GM18499 (cell line): ENCODE measurements at regions not wholly inside any gene's neighbourhood (a gene's known extent, or its start where the extent isn't known, plus 50 kb on each side); places are given as distances from the start of the nearest gene placed in this dataset.
A peak's percentile ranks its signal among the peaks of the same experiment; 100 is the strongest.
"Not testable (repeated sequence)": the region's sequence is repeated elsewhere in the genome, so short reads cannot be mapped to it uniquely, and the experiment has no call there.

Experiments
- ATAC-seq: cut with Tn5 transposase; IDR thresholded peaks from one replicate; pipeline ENCODE4 v1.9.1; 2021; ENCODE audit warnings: moderate number of reproducible peaks; ENCODE audit not compliant: insufficient read depth, unreplicated experiment

DNA sequence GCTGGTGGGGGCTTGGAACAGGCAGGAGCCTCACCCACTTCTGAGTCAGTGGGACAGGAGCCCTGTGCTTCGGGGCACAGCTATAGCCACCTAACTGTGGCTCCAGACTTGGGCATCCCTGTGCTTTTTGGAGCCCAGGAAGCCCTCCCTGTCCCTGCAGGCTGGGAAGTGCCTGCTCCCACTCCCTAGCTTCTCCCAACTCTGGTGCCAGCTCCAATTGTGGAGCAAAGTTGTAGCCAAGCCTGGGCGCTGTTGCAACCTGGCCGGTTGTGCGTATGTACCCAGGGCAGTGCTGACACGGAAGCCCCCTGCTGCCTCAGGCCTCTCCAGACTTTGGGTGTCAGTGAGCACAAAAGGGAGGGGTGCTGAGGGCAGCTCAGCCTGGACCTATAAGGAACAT is 601.7 kb upstream of the GJE1 start:
- no peak for ATAC-seq

- no peak for ATAC-seq
These were observed 604.1 kb upstream of the GJE1 start for GRCh38 chr6:141528596-141528995.

DNA sequence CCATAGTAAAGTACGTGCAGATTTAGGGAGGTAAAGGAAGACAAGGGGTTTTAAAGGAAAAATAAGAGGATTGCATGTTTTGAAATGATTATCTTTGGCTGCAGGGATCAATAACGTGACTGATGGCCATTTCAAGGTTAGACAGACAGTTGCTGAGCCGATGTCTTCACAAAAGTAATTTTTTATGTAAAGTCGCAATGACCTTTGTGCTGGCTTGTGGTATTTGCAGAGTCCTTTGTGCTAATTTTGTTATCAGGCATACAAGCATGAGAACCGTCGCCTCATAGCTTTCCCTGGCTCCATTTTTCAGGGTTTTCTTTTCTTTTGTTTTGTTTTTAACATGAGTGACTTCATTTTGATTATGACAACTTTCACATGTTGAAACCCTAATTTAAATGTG is 605.7 kb upstream of the GJE1 start:
- ATAC-seq: no peak

GRCh38 chr6:141521440-141521839 is 611.3 kb upstream of the GJE1 start:
- no peak for ATAC-seq

- ATAC-seq: no peak
These were observed 618.9 kb upstream of the GJE1 start for GRCh38 chr6:141513830-141514229.

DNA sequence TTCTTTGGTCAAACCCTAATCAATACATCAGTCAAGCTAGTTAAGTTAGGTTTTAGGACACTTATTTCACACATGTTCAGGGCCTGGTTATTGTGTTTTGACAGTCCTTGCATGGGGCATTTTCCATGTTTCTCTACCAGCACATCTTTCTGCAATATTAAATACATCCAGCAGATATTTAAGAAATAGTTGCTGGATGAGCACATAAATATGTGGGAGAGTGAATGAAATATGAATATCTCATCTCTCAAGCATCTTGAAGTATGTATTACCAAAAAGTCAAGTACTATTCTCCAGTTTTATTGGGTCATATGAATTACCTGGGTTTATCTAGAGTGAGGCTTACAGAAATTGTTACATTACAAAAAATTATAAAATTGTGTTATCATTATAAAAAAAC is 621.9 kb upstream of the GJE1 start:
- no peak for ATAC-seq

- not testable (repeated sequence) for ATAC-seq
These were observed 626.7 kb upstream of the GJE1 start for GRCh38 chr6:141506062-141506461.

- ATAC-seq: not testable (repeated sequence)
These were observed 628.4 kb upstream of the GJE1 start for GRCh38 chr6:141504318-141504717.

DNA sequence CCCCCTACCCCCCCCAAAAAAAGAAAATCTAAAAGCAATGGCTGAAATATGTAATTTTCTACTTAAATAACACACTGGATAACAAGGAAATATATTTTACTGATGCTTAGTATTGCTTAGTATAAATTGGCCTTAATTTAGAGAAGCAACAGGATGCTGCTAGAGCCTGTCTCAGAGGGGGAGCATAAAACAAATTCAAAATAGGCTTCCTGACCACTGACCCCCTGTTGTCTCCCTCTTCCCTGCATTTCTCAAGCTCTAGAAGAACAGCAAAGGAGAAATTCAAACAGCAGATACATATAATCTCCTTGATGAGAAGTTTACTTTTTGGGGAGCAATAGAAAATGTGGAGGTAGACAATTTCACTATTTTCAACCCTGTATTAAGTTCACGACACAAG is 631.1 kb upstream of the GJE1 start:
- ATAC-seq: no peak

- ATAC-seq: no peak
These were observed 633.7 kb upstream of the GJE1 start for GRCh38 chr6:141498977-141499376.

- no peak for ATAC-seq
These were observed 640.0 kb upstream of the GJE1 start for GRCh38 chr6:141492521-141493284.

GRCh38 chr6:141491684-141492083 is 641.0 kb upstream of the GJE1 start:
- ATAC-seq: no peak

GRCh38 chr6:141490982-141491381 is 641.7 kb upstream of the GJE1 start:
- no peak for ATAC-seq

DNA sequence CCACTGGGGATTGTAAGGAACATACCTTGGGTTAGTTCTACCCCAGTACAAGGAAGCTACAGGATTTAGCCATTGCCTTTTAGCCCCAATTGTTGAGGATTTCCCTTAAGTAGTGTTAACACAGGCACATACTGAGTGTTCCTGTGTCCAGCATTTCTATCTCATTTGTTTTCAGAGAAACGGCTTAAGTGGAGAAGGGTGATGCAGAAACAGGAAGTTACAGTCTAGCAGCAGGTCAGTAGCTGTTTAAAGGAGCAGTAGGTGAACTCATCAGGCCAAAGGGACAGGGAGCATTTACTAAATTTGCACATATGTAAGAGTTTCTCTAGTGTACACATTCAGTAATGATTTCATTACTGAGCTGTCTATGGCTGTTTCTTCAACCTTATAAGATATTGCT is 644.2 kb upstream of the GJE1 start:
- ATAC-seq: peak; percentile 31

DNA sequence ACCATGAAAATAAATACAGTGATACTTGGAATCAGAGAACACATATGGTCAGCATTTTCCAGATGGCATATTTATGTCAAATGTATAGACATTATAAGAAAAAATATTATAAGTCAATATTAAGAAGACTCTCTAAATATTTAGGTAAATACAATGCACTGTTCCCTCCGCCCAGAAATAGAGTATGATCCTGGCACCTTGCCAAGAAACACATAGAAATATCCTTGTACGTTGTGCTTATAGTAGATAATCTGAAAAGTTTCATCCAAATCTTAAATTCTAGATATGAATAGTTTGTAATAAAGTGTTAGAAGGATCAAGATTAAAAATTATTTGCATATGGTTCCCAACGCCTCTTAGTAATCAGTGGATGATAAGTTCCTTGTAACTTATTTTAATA is 645.8 kb upstream of the GJE1 start:
- no peak for ATAC-seq

GRCh38 chr6:141484711-141485110 is 648.0 kb upstream of the GJE1 start:
- peak; percentile 68 for ATAC-seq

- ATAC-seq: peak; percentile 89
These were observed 649.1 kb upstream of the GJE1 start for GRCh38 chr6:141483598-141484061.

DNA sequence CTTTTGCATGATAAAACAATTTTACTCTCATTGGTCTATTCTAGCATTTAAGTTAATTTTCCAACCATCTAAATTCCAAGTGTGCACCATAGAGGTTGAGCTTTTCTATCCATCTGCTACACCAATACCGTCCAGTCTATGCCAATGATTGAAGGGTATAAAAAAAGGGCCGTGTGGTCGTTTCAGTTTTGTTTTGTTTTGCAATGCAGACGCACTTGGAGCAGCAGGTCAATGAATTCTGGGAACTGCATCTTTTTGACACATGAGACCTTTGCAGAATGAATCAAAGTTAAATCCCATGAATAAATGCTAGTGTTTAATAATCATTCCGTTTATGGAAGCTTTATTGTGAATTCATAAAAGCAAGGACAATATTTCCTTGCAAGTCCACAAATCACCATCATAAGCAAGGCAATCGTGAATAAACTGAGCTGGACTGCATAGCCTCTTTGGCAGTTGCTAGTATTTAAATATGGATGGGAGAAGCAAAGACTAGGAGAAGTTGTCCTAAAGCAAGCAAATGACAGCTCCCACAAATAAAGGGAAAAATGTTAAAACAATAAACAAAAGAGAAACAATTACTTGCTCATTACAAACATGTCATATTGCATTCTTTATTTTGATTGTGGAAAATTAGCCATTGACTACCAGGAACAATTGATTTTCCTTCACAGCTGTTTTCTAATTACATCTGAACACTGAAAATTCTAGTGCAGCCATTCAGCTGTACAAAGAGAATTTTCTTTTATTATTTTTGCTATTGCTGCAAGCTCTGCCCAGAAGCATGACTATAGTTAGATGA is 649.7 kb upstream of the GJE1 start:
- ATAC-seq: no peak

DNA sequence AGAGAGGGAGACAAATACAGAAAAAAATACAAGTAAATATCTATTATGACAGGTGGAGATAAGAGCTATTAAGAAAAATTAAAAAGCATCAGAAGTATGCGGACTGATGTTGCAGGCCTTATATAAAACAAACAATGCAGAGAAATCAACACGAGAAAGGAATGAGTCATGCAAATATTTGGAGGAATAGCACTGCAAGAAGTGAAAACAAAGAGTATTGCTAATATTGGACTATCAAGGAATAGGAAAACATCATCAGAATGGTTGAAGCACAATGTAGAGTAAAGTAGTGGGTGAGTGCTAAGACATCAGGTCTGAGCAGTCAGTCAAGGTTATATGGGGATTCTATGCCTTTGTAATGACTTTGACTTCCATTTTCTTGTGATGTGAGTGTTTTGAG is 657.5 kb upstream of the GJE1 start:
- no peak for ATAC-seq

- no peak for ATAC-seq
These were observed 660.4 kb upstream of the GJE1 start for GRCh38 chr6:141472162-141472928.

DNA sequence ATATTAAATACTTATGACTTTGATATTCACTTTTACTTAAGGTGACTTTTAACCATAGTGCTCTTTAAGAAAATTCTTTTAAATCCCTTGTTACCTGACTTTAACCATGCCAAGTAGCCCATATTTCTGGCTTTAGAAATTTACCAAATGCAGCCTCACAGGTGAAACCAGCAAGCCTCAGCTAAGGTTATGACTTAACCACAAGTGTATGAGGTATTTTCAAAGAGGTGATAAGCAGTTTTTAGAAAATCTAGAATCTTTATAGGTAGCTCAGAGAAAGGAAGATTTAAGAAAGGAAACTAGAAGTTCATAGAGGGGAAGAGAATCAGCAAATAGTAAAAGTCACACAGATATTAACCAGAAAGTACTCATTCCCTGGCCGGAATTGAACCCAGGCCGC is 661.9 kb upstream of the GJE1 start:
- no peak for ATAC-seq
